GM12892 (cell line): ENCODE measurements at regions not wholly inside any gene's neighbourhood (a gene's known extent, or its start where the extent isn't known, plus 50 kb on each side); places are given as distances from the start of the nearest gene placed in this dataset.
"Not testable (repeated sequence)": the region's sequence is repeated elsewhere in the genome, so short reads cannot be mapped to it uniquely, and the experiment has no call there.

Experiments
- DNase-seq: peaks from one replicate; pipeline ENCODE4 v3.0.0; 2011; ENCODE audit not compliant: insufficient read length
- FAIRE-seq: peaks from 2 replicates; lab custom pipeline; 2011; peaks lifted over from hg19 to GRCh38; lab: Jason Lieb, UNC
- POLR2A ChIP-seq: IDR thresholded peaks from 2 replicates; pipeline ENCODE4 v1.6.1; 2011; ENCODE audit warnings: low read depth, low read length, control low read depth
- POLR2AphosphoS5 ChIP-seq: IDR thresholded peaks from 2 replicates; pipeline ENCODE4 v1.6.1; 2011; ENCODE audit warnings: low read depth, low read length, control low read depth
- TAF1 ChIP-seq: IDR thresholded peaks from 2 replicates; pipeline ENCODE4 v1.6.1; 2011; ENCODE audit warnings: low read depth, mild to moderate bottlenecking, control low read depth, low read length, borderline replicate concordance

DNA sequence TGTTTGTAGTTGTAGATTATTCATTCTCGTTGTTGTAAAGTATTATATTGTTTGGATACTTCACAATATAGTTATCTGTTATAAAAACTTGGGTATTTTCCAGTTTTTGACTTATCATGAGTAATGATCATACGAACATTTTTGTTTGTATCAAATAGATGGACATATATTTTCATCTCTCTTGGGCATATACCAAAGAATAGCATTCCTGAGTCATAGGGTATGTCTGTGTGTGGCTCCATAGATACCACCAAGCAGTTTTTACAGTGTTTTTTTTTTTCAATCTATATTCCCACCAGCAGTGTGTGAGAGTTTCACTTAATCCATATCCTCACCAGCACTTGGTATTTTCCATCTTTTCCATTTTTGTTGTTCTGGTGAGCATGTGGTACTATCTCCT lies 89.7 kb upstream of the RAB40AL start:
- no peak for FAIRE-seq
- no peak for DNase-seq
- TF ChIP-seq TAF1 (no peak), POLR2AphosphoS5 (no peak), POLR2A (no peak)

DNA sequence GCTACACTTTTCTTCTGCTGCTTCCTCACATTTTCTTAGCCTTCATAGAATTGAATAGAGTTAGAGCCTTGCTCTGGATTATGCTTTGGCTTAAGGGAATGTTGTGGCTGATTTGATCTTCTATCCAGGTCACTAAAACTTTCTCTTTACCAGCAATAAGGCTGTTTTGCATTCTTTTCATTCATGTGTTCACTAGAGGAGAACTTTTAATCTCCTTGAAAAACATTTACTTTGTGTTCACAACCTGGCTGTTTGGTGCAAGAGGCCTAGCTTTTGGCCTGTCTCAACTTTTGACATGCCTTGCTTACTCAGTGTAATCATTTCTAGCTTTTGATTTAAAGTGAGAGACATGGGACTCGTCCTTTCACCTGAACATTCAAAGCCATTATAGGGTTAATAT lies 87.7 kb upstream of the RAB40AL start:
- DNase-seq = no peak
- no peak for TF ChIP-seq POLR2A
- no peak for TF ChIP-seq POLR2AphosphoS5
- TF ChIP-seq TAF1 = no peak
- no peak for FAIRE-seq

DNA sequence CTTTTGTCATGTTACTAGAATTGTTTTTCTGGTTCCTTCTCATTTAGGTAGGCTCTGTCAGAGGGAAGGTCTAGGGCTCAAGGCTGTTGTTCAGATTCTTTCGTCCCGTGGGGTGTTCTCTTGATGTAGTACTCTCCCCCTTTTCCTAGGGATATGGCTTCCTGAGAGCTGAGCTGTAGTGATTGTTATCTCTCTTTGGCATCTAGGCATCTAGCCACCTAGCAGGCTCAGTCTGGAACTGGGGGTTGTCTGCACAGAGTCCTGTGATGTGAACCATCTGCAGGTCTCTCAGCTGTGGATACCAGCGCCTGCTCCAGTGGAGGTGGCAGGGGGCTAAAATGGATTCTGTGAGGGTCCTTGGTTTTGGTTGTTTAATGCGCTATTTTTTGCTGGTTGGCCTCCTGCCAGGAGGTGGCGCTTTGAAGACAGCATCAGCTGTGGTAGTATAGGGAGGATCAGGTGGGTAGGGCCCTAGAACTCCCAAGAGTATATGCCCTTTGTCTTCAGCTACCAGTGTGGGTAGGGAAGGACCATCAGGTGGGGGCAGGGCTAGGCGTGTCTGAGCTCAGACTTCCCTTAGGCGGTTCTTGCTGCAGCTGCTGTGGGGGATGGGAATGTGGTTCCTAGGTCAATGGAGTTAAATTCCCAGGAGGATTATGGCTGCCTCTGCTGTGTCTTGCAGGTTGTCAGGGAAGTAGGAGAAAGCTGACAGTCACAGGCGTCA lies 78.1 kb upstream of the RAB40AL start:
- not testable (repeated sequence) for FAIRE-seq, DNase-seq

DNA sequence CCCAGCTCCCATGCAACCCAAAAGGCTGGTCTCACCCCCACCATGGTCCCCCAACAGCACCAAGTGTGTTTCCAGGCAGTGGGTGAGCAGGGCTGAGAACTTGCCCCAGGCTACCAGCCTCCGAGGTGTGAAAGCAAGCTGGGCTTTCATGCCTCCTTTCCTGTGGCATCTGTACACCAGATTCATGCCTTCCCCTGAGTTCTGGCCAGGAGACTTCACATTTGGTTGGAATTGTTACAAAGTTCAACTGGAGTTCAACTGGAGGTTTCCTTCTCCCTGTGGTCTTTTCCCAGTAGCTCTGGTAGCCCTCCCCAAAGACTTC lies 77.6 kb upstream of the RAB40AL start:
- FAIRE-seq (peak; percentile 36), DNase-seq (no peak)

DNA sequence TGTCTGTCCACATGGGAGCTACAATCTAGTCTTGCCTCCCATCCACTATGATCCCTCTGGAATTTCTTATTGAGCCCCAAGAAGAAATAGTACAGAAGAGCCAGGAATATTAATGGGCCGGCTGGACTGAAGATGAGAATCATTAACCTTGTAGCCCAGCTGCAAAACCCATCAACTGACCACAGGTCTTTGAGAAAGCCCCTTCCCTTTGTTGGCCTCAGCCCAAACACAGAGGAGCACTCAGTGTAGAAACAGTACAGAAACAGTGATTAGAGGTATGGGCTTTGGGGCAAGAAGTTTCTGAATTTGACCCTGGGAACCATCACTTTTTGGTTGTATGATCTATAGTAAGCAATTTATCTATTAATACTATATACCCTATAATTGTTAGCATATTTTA lies 76.8 kb upstream of the RAB40AL start:
- FAIRE-seq (no peak), DNase-seq (no peak)
- no peak for TF ChIP-seq POLR2A

More for the DNA sequence above, 77.6 kb upstream of the RAB40AL start:
- no peak for TF ChIP-seq POLR2A
- TF ChIP-seq POLR2AphosphoS5 = no peak
- no peak for TF ChIP-seq TAF1

DNA sequence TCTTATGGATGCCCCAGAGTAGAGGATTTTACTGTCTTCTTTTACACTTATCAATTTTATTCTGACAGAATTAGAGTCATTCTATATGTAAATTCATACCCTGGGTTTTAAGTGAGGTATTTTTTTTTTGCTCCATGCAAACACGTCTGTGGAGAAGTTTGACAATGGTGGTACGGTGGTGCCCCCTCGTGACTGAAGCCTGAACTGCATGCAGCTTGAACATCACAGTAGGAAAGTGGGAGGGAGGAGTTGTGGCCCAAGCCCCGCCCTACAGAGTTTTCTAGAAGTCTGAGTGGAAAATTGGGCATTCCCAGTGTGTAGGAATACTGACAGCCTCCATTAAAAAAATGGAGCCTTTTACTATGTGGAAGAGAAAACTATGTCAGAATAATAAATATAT lies 73.3 kb upstream of the RAB40AL start:
- TF ChIP-seq POLR2A = no peak
- TF ChIP-seq POLR2AphosphoS5 = no peak
- no peak for TF ChIP-seq TAF1
- DNase-seq (peak; percentile 10), FAIRE-seq (peak; percentile 96)

DNA sequence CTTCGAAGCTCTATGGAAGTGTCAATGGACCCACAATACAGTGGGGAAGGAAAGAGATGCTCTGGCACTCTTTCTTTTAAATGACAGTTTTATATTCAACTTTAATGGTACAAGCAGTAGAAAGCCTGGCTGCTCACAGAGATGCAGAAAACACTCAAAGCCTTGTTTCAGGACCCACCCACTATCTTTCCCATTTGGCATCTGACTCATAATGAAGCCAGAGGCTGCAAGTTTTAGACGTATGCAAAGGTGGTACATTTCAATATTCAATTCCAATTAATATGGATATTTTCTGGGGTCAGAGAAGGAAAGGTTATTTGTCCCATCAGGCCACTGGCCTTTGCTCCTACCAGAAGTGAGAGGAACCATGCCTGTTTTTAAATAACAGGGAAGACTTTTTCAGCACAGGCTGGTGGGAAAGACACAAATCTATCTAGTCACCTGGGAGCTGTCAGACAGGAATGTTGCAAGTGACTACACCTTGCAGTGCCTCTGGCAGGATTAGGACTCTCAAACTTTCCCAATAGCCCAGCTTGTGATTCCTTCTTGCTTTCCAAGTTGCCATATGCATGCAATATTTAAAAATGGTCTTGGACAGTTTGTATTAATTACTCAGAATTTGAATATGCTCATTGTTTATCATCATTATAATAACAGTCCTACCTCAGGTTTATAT lies 70.0 kb upstream of the RAB40AL start:
- DNase-seq (no peak), FAIRE-seq (no peak)
- TF ChIP-seq TAF1 (no peak), POLR2A (no peak), POLR2AphosphoS5 (no peak)

DNA sequence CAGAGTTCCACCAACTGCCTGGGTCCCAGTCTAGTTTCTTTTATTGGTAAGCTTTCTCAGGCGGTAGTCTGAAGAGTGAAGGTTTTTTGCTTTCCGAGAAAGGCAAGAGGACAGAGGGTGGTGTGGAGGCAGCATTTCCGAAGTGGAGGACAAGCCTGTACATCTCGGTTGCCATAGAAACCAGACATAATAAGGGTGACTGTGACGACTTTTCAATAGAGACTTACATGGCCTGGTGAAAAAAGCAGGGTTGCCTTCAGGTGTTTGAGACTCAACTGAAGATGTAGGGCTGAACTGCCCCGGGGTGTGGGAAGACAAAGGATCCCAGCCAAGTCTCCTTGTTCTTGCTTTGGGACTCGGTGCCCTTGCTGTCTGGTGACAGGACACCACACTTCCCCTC lies 53.6 kb upstream of the RAB40AL start:
- no peak for DNase-seq
- TF ChIP-seq TAF1 (no peak), POLR2AphosphoS5 (no peak), POLR2A (no peak)

More for the DNA sequence above, 53.6 kb upstream of the RAB40AL start:
- FAIRE-seq = no peak
